Gastrocnemius medialis (tissue), 4 donors: ENCODE measurements at regions not wholly inside any gene's neighbourhood (a gene's known extent, or its start where the extent isn't known, plus 50 kb on each side); places are given as distances from the start of the nearest gene placed in this dataset.

Source experiments
- POLR2A ChIP-seq, 2 donors: fragments of 450-650 bp; IDR thresholded peaks; one replicate each; pipeline ENCODE4 v1.6.1; 2017; ENCODE audit warnings: antibody characterized with exemption in 2 of 2, mild to moderate bottlenecking in 2 of 2, moderate library complexity in 2 of 2
- TF ChIP-seq, protein P1 (sequence below), 5 experiments: fragments of 450-650 bp in 3 of 5; fragments of 200-600 bp in 2 of 5; sonication (generic) in 2 of 5; IDR thresholded peaks in 4 of 5; conservative IDR thresholded peaks in 1 of 5; 1 replicate in 4 of 5; 2 replicates in 1 of 5; pipeline ENCODE4 v1.5.1; 2016 to 2019; ENCODE audit warnings: antibody characterized with exemption in 5 of 5, mild to moderate bottlenecking in 3 of 5, moderate library complexity in 3 of 5

DNA sequence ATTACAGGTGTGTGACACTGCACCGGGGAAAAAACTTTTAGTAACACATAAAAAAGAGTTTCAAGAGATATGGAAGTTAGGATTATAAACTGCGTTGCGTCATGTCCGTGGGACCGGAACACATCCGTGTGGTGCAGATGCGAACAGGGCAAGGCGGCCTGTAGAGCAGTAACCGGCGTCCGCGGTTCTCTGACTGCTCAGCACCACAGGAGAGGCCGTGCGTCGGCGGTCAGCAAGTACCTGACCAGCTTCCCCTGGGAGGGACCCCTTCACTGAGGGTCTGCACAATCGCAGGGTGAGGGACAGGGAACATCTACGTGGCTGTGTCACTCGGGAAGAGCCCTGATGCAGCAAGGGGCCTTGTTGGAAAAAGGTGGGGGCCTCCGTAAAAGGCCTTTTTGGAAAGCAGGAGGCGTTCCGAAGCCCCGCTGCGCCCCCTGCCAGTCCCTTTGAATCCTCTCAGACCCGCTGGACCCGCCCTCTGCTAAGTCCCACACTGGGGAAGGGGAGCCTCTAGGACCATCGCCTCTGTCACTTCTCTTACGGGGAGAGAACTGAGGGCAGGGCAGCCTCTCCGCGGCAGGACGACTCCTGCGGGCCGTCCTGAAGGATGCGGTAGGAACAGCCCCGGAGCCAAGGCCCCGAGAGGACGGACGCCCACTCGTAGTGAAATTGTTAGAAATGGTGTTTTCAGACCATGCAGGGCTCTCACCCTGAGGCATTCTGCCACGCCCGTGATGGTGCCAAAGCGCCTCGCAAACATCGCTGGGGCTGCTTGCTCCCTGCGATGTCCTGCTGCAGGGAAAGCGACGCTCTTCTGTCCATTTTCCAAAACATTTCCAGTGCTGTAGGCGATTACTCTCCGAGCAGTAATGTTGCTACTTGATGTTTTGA lies 771.6 kb upstream of the COBL start:
- TF ChIP-seq, protein P1, sequence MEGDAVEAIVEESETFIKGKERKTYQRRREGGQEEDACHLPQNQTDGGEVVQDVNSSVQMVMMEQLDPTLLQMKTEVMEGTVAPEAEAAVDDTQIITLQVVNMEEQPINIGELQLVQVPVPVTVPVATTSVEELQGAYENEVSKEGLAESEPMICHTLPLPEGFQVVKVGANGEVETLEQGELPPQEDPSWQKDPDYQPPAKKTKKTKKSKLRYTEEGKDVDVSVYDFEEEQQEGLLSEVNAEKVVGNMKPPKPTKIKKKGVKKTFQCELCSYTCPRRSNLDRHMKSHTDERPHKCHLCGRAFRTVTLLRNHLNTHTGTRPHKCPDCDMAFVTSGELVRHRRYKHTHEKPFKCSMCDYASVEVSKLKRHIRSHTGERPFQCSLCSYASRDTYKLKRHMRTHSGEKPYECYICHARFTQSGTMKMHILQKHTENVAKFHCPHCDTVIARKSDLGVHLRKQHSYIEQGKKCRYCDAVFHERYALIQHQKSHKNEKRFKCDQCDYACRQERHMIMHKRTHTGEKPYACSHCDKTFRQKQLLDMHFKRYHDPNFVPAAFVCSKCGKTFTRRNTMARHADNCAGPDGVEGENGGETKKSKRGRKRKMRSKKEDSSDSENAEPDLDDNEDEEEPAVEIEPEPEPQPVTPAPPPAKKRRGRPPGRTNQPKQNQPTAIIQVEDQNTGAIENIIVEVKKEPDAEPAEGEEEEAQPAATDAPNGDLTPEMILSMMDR (IDR thresholded peaks at IDR 0.05 in 4 of 5, conservative IDR thresholded peaks at IDR 0.05 in 1 of 5): no peak
- TF ChIP-seq POLR2A (IDR thresholded peaks at IDR 0.05): no peak
